ENCODE measurements at regions not wholly inside any gene's neighbourhood (a gene's known extent, or its start where the extent isn't known, plus 50 kb on each side); places are given as distances from the start of the nearest gene placed in this dataset.
"Not testable (repeated sequence)": the region's sequence is repeated elsewhere in the genome, so short reads cannot be mapped to it uniquely, and the experiment has no call there.

- TF ChIP-seq CTCF (IDR thresholded peaks at IDR 0.05; ENCODE audit: unreplicated experiment in 3 of 3) = no peak
- H3K27me3 Mint-ChIP-seq (ENCODE audit: low read depth) = no peaks in the 10 kb centered on the region
- no peaks in the 10 kb centered on the region for H3K36me3 Mint-ChIP-seq (ENCODE audit: low read depth)
- H3K4me1 Mint-ChIP-seq = peaks cover 7% of the 10 kb centered on the region
- no peak overlapping the region for H3K4me3 Mint-ChIP-seq
- no peaks in the 10 kb centered on the region for H3K9me3 Mint-ChIP-seq
- no peak overlapping the region for H3K27ac Mint-ChIP-seq
These were observed 63.3 kb downstream of the POU4F1 start for GRCh38 chr13:78540058-78540457.

- H3K27me3 Mint-ChIP-seq (ENCODE audit: low read depth); H3K27ac Mint-ChIP-seq; H3K4me3 Mint-ChIP-seq; H3K4me1 Mint-ChIP-seq; H3K36me3 Mint-ChIP-seq (ENCODE audit: low read depth): not testable (repeated sequence)
- H3K9me3 Mint-ChIP-seq = peaks cover 12% of the 10 kb centered on the region
These were observed 77.3 kb downstream of the POU4F1 start for GRCh38 chr13:78526044-78526443.

GRCh38 chr13:78524936-78525335 lies 78.4 kb downstream of the POU4F1 start:
- H3K27ac Mint-ChIP-seq = no peak overlapping the region
- peaks cover 15% of the 10 kb centered on the region for H3K9me3 Mint-ChIP-seq
- H3K36me3 Mint-ChIP-seq (ENCODE audit: low read depth) = no peaks in the 10 kb centered on the region
- H3K4me3 Mint-ChIP-seq = no peak overlapping the region
- TF ChIP-seq CTCF (IDR thresholded peaks at IDR 0.05; ENCODE audit: unreplicated experiment in 3 of 3) = no peak
- H3K27me3 Mint-ChIP-seq (ENCODE audit: low read depth) = no peaks in the 10 kb centered on the region
- no peaks in the 10 kb centered on the region for H3K4me1 Mint-ChIP-seq

- H3K4me3 Mint-ChIP-seq = no peak overlapping the region
- H3K27ac Mint-ChIP-seq = no peak overlapping the region
- H3K9me3 Mint-ChIP-seq = peaks cover 27% of the 10 kb centered on the region
- H3K36me3 Mint-ChIP-seq (ENCODE audit: low read depth) = no peaks in the 10 kb centered on the region
- H3K4me1 Mint-ChIP-seq = no peaks in the 10 kb centered on the region
- no peak for TF ChIP-seq CTCF (IDR thresholded peaks at IDR 0.05; ENCODE audit: unreplicated experiment in 3 of 3)
- no peaks in the 10 kb centered on the region for H3K27me3 Mint-ChIP-seq (ENCODE audit: low read depth)
These were observed 82.3 kb downstream of the POU4F1 start for GRCh38 chr13:78521091-78521490.

- no peaks in the 10 kb centered on the region for H3K27me3 Mint-ChIP-seq (ENCODE audit: low read depth)
- no peak overlapping the region for H3K4me3 Mint-ChIP-seq
- TF ChIP-seq CTCF (IDR thresholded peaks at IDR 0.05; ENCODE audit: unreplicated experiment in 3 of 3) = no peak
- H3K9me3 Mint-ChIP-seq = peaks cover 25% of the 10 kb centered on the region
- H3K36me3 Mint-ChIP-seq (ENCODE audit: low read depth) = no peaks in the 10 kb centered on the region
- H3K27ac Mint-ChIP-seq = no peak overlapping the region
- H3K4me1 Mint-ChIP-seq = no peaks in the 10 kb centered on the region
These were observed 82.9 kb downstream of the POU4F1 start for GRCh38 chr13:78520425-78520824.

- peaks cover 25% of the 10 kb centered on the region for H3K9me3 Mint-ChIP-seq
- H3K27ac Mint-ChIP-seq; H3K36me3 Mint-ChIP-seq (ENCODE audit: low read depth); H3K4me3 Mint-ChIP-seq; H3K4me1 Mint-ChIP-seq; H3K27me3 Mint-ChIP-seq (ENCODE audit: low read depth): not testable (repeated sequence)
These were observed 84.9 kb downstream of the POU4F1 start for GRCh38 chr13:78518482-78518881.

GRCh38 chr13:78499802-78500201 lies 103.5 kb downstream of the POU4F1 start:
- H3K36me3 Mint-ChIP-seq (ENCODE audit: low read depth) = no peaks in the 10 kb centered on the region
- no peaks in the 10 kb centered on the region for H3K9me3 Mint-ChIP-seq
- H3K27ac Mint-ChIP-seq = no peak overlapping the region
- no peaks in the 10 kb centered on the region for H3K27me3 Mint-ChIP-seq (ENCODE audit: low read depth)
- no peaks in the 10 kb centered on the region for H3K4me1 Mint-ChIP-seq
- no peak overlapping the region for H3K4me3 Mint-ChIP-seq
- TF ChIP-seq CTCF (IDR thresholded peaks at IDR 0.05; ENCODE audit: unreplicated experiment in 3 of 3) = no peak

Measured in nephron (organoid).